Liver (tissue), 8 donors: ENCODE measurements at regions not wholly inside any gene's neighbourhood (a gene's known extent, or its start where the extent isn't known, plus 50 kb on each side); places are given as distances from the start of the nearest gene placed in this dataset.

Source experiments
- DNase-seq: peaks from one replicate; pipeline ENCODE4 v3.0.0-alpha.2; 2017; ENCODE audit warnings: low spot score
- H3K27ac ChIP-seq, 2 donors: one replicate each; pipeline ENCODE4 v1.7.0; 2013; ENCODE audit warnings: inconsistent platforms in 2 of 2, low read length in 2 of 2, control low read depth in 1 of 2, low read depth in 1 of 2, mild to moderate bottlenecking in 1 of 2
- H3K27me3 ChIP-seq, 4 donors: one replicate each; pipeline versions ENCODE4 v1.6.1 to v1.7.0; 2013; ENCODE audit warnings: low read length in 3 of 4, inconsistent platforms in 1 of 4, mild to moderate bottlenecking in 1 of 4, moderate library complexity in 1 of 4; ENCODE audit not compliant: control insufficient read depth in 4 of 4, insufficient read depth in 4 of 4
- H3K36me3 ChIP-seq, 4 donors: one replicate each; pipeline versions ENCODE4 v1.6.1 to v1.7.0; 2013; ENCODE audit warnings: low read length in 3 of 4, mild to moderate bottlenecking in 3 of 4, low read depth in 1 of 4, moderate library complexity in 1 of 4; ENCODE audit not compliant: control insufficient read depth in 4 of 4, insufficient read depth in 3 of 4
- H3K4me1 ChIP-seq, 4 donors: one replicate each; pipeline versions ENCODE4 v1.6.1 to v1.7.0; 2013; ENCODE audit warnings: low read length in 3 of 4, mild to moderate bottlenecking in 3 of 4, moderate library complexity in 1 of 4; ENCODE audit not compliant: control insufficient read depth in 4 of 4, insufficient read depth in 4 of 4
- H3K4me3 ChIP-seq, 3 donors: one replicate each; pipeline versions ENCODE4 v1.6.1 to v1.7.0; 2013; ENCODE audit warnings: low read length in 3 of 3, control low read depth in 1 of 3, low read depth in 1 of 3, mild to moderate bottlenecking in 1 of 3
- H3K9ac ChIP-seq, 2 donors: one replicate each; pipeline ENCODE4 v1.7.0; 2013; ENCODE audit warnings: low read length in 2 of 2, mild to moderate bottlenecking in 2 of 2, moderate library complexity in 2 of 2, control low read depth in 1 of 2, low read depth in 1 of 2
- H3K9me3 ChIP-seq, 4 donors: one replicate each; pipeline versions ENCODE4 v1.6.1 to v1.7.0; 2013; ENCODE audit warnings: low read length in 3 of 4; ENCODE audit not compliant: control insufficient read depth in 4 of 4
- ATF3 ChIP-seq: IDR thresholded peaks from 2 replicates; pipeline ENCODE4 v1.6.1; 2016; ENCODE audit warnings: antibody characterized with exemption
- CTCF ChIP-seq: fragments of 150-350 bp; IDR thresholded peaks from 2 replicates; pipeline ENCODE4 v1.5.1; 2017; ENCODE audit warnings: improper control_type of control experiment, low read depth, low read length; ENCODE audit not compliant: missing input control
- EGR1 ChIP-seq, 2 donors: IDR thresholded peaks; 2 replicates each; pipeline ENCODE4 v1.6.1; 2016 to 2018; ENCODE audit warnings: antibody characterized with exemption in 2 of 2, low read depth in 2 of 2
- FOXA1 ChIP-seq: IDR thresholded peaks from 2 replicates; pipeline ENCODE4 v1.6.1; 2016; ENCODE audit warnings: antibody characterized with exemption
- FOXA2 ChIP-seq: IDR thresholded peaks from 2 replicates; pipeline ENCODE4 v1.6.1; 2016; ENCODE audit warnings: antibody characterized with exemption
- GABPA ChIP-seq, 2 donors: IDR thresholded peaks in 1 of 2; conservative IDR thresholded peaks in 1 of 2; 2 replicates each; pipeline ENCODE4 v1.6.1; 2016; ENCODE audit warnings: antibody characterized with exemption in 2 of 2, mild to moderate bottlenecking in 1 of 2, moderate library complexity in 1 of 2
- HNF4A ChIP-seq, 2 donors: conservative IDR thresholded peaks; 2 replicates each; pipeline ENCODE4 v1.6.1; 2016; ENCODE audit warnings: antibody characterized with exemption in 2 of 2, mild to moderate bottlenecking in 2 of 2
- HNF4G ChIP-seq: IDR thresholded peaks from 2 replicates; pipeline ENCODE4 v1.6.1; 2016; ENCODE audit warnings: antibody characterized with exemption
- JUND ChIP-seq, 2 donors: IDR thresholded peaks; 2 replicates each; pipeline ENCODE4 v1.6.1; 2016; ENCODE audit warnings: antibody characterized with exemption in 2 of 2
- MAX ChIP-seq: IDR thresholded peaks from 2 replicates; pipeline ENCODE4 v1.6.1; 2016; ENCODE audit warnings: antibody characterized with exemption
- NR2F2 ChIP-seq: IDR thresholded peaks from 2 replicates; pipeline ENCODE4 v1.6.1; 2016; ENCODE audit warnings: antibody characterized with exemption
- RAD21 ChIP-seq, 2 donors: IDR thresholded peaks; 2 replicates each; pipeline ENCODE4 v1.6.1; 2016; ENCODE audit warnings: antibody characterized with exemption in 2 of 2, mild to moderate bottlenecking in 2 of 2
- REST ChIP-seq: IDR thresholded peaks from 2 replicates; pipeline ENCODE4 v1.6.1; 2016; ENCODE audit warnings: antibody characterized with exemption, mild to moderate bottlenecking
- RXRA ChIP-seq, 2 donors: IDR thresholded peaks; 2 replicates each; pipeline ENCODE4 v1.6.1; 2017 to 2018; ENCODE audit warnings: antibody characterized with exemption in 2 of 2, mild to moderate bottlenecking in 1 of 2
- SP1 ChIP-seq: IDR thresholded peaks from 2 replicates; pipeline ENCODE4 v1.6.1; 2018; ENCODE audit warnings: antibody characterized with exemption, mild to moderate bottlenecking
- TAF1 ChIP-seq: conservative IDR thresholded peaks from 2 replicates; pipeline ENCODE4 v1.6.1; 2016; ENCODE audit warnings: antibody characterized with exemption, mild to moderate bottlenecking
- YY1 ChIP-seq: IDR thresholded peaks from 2 replicates; pipeline ENCODE4 v1.6.1; 2016; ENCODE audit warnings: antibody characterized with exemption, mild to moderate bottlenecking
- ZBTB33 ChIP-seq: IDR thresholded peaks from 2 replicates; pipeline ENCODE4 v1.6.1; 2016; ENCODE audit warnings: antibody characterized with exemption
- WGBS: extraction: QIAGEN DNeasy Blood & Tissue Kit; methylation state at CpG from one replicate; pipeline ENCODE4 v1.1.7; 2013; 5-methylcytosine and 5-hydroxymethylcytosine counted together
- donor health status: healthy.
- donor health status: healthy.
- donor health status: healthy.
- donor health status: healthy.
- donor health status: healthy.

GRCh38 chr18:25557011-25557410 is 205.0 kb upstream of the ZNF521 start:
- Histone ChIP-seq H3K4me1 (no peaks in the 10 kb centered on the region), H3K9me3 (no peaks in the 10 kb centered on the region), H3K27ac (no peak overlapping the region), H3K9ac (no peak overlapping the region), H3K36me3 (no peaks in the 10 kb centered on the region), H3K4me3 (no peak overlapping the region), H3K27me3 (no peaks in the 10 kb centered on the region)
- TF ChIP-seq HNF4A (conservative IDR thresholded peaks at IDR 0.05) (no peak), ATF3 (no peak), EGR1 (IDR thresholded peaks at IDR 0.05; ENCODE audit: low read depth in 2 of 2) (no peak), NR2F2 (no peak), RAD21 (IDR thresholded peaks at IDR 0.05) (no peak), GABPA (IDR thresholded peaks at IDR 0.05 in 1 of 2, conservative IDR thresholded peaks at IDR 0.05 in 1 of 2) (no peak), YY1 (no peak), TAF1 (no peak), FOXA1 (no peak), HNF4G (no peak), MAX (no peak), JUND (IDR thresholded peaks at IDR 0.05) (no peak), ZBTB33 (no peak), CTCF (no peak), REST (no peak), SP1 (no peak), RXRA (IDR thresholded peaks at IDR 0.05) (no peak), FOXA2 (no peak)
- 52% methylated on average over 7 of the region's 7 CpGs for WGBS
- no peak for DNase-seq
